ENCODE measurements at regions not wholly inside any gene's neighbourhood (a gene's known extent, or its start where the extent isn't known, plus 50 kb on each side); places are given as distances from the start of the nearest gene placed in this dataset.

DNA sequence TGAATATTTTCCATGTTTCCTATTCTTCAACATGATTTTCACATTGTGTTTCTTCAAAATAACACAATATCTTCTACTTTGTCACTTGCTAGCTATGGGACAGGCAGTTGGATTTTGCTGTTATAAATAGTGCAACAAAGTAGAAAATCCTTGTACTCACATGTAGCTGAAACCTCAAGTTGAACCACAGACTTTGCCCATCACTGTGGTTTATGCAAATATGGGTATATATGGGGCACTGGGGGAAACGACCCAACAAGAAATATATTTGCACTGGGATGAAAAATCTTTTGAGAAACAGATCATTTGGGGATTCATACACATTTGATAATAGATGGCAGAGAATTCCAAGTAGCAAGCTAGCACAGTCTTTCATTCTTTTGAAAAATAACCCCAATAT, 486.3 kb upstream of the MAP2 start:
- H3K27me3 ChIP-seq (ENCODE audit: control insufficient read depth, insufficient read depth, low read length): no peaks in the 10 kb centered on the region
- no peaks in the 10 kb centered on the region for H3K9me3 ChIP-seq (ENCODE audit: control insufficient read depth, insufficient read depth, low read depth, low read length)
- no TSS peak for BruUV-seq (replicated peaks)
- no peak overlapping the region for H3K27ac ChIP-seq (ENCODE audit: low read length)
- DNase-seq (ENCODE audit: low read depth, low spot score) (no peak), ATAC-seq (no peak)
- ChIA-PET CTCF (no interaction called here), POLR2A (no interaction called here)
- no peaks in the 10 kb centered on the region for H3K4me1 ChIP-seq (ENCODE audit: control insufficient read depth, insufficient read depth, low read length)
- H3K36me3 ChIP-seq (ENCODE audit: control insufficient read depth, insufficient read depth, low read length): no peaks in the 10 kb centered on the region
- in situ Hi-C loops (cut with HindIII; ENCODE audit: low pct_unique_long_range_greater_than_20kb, low sequenced_read_pairs) (no loop called here), intact Hi-C loops (cut with micrococcal nuclease; ENCODE audit: unreplicated experiment) (no loop called here)
- TF ChIP-seq POLR2AphosphoS5 (IDR thresholded peaks at IDR 0.05; ENCODE audit: low read depth, low read length): no peak
- TF ChIP-seq, protein P1, sequence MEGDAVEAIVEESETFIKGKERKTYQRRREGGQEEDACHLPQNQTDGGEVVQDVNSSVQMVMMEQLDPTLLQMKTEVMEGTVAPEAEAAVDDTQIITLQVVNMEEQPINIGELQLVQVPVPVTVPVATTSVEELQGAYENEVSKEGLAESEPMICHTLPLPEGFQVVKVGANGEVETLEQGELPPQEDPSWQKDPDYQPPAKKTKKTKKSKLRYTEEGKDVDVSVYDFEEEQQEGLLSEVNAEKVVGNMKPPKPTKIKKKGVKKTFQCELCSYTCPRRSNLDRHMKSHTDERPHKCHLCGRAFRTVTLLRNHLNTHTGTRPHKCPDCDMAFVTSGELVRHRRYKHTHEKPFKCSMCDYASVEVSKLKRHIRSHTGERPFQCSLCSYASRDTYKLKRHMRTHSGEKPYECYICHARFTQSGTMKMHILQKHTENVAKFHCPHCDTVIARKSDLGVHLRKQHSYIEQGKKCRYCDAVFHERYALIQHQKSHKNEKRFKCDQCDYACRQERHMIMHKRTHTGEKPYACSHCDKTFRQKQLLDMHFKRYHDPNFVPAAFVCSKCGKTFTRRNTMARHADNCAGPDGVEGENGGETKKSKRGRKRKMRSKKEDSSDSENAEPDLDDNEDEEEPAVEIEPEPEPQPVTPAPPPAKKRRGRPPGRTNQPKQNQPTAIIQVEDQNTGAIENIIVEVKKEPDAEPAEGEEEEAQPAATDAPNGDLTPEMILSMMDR (IDR thresholded peaks at IDR 0.05): no peak
- H3K4me3 ChIP-seq (ENCODE audit: low read depth in 2 of 2, low read length in 2 of 2): no peak overlapping the region

DNA sequence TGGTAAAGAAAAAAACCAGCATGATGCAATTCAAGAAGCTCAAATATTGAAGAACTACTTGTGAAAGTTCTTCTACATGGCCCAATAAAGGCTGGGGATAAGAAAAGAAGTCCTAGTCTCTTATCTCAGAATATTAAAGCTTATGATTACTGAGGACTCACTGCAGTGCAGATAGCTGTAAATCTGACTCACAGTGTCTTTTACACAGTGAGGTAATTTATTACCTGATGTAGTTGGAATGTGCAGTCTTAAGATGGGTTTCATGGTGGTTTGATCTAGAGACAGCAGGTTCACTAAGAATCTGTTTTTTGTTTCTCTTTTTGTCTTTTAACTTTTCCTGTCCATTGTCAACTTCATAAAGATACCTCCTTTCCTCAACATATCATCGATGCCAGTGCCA, 484.0 kb upstream of the MAP2 start:
- intact Hi-C loops (cut with micrococcal nuclease; ENCODE audit: unreplicated experiment): no loop called here
- CTCF ChIA-PET: no interaction called here

More for the DNA sequence above, 484.0 kb upstream of the MAP2 start:
- DNase-seq (ENCODE audit: low read depth, low spot score): no peak
- no peak overlapping the region for H3K4me3 ChIP-seq (ENCODE audit: low read depth in 2 of 2, low read length in 2 of 2)
- H3K9me3 ChIP-seq (ENCODE audit: control insufficient read depth, insufficient read depth, low read depth, low read length): no peaks in the 10 kb centered on the region
- POLR2A ChIA-PET: no interaction called here
- no peak for ATAC-seq
- no peaks in the 10 kb centered on the region for H3K27me3 ChIP-seq (ENCODE audit: control insufficient read depth, insufficient read depth, low read length)
- no peaks in the 10 kb centered on the region for H3K36me3 ChIP-seq (ENCODE audit: control insufficient read depth, insufficient read depth, low read length)
- H3K4me1 ChIP-seq (ENCODE audit: control insufficient read depth, insufficient read depth, low read length): no peaks in the 10 kb centered on the region
- no peak overlapping the region for H3K27ac ChIP-seq (ENCODE audit: low read length)
- no peak for TF ChIP-seq SIN3A (IDR thresholded peaks at IDR 0.05; ENCODE audit: borderline replicate concordance, insufficient read depth, low read depth, low read length)
- TF ChIP-seq POLR2AphosphoS5 (IDR thresholded peaks at IDR 0.05; ENCODE audit: low read depth, low read length): no peak
- TF ChIP-seq, protein P1 (IDR thresholded peaks at IDR 0.05): no peak
- TF ChIP-seq TCF7L2 (IDR thresholded peaks at IDR 0.05; ENCODE audit: low read depth, low read length): no peak
- TF ChIP-seq, protein P2, sequence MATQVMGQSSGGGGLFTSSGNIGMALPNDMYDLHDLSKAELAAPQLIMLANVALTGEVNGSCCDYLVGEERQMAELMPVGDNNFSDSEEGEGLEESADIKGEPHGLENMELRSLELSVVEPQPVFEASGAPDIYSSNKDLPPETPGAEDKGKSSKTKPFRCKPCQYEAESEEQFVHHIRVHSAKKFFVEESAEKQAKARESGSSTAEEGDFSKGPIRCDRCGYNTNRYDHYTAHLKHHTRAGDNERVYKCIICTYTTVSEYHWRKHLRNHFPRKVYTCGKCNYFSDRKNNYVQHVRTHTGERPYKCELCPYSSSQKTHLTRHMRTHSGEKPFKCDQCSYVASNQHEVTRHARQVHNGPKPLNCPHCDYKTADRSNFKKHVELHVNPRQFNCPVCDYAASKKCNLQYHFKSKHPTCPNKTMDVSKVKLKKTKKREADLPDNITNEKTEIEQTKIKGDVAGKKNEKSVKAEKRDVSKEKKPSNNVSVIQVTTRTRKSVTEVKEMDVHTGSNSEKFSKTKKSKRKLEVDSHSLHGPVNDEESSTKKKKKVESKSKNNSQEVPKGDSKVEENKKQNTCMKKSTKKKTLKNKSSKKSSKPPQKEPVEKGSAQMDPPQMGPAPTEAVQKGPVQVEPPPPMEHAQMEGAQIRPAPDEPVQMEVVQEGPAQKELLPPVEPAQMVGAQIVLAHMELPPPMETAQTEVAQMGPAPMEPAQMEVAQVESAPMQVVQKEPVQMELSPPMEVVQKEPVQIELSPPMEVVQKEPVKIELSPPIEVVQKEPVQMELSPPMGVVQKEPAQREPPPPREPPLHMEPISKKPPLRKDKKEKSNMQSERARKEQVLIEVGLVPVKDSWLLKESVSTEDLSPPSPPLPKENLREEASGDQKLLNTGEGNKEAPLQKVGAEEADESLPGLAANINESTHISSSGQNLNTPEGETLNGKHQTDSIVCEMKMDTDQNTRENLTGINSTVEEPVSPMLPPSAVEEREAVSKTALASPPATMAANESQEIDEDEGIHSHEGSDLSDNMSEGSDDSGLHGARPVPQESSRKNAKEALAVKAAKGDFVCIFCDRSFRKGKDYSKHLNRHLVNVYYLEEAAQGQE (IDR thresholded peaks at IDR 0.05; ENCODE audit: insufficient read depth in 1 of 2, low read depth in 2 of 2, low read length in 1 of 2): no peak
- in situ Hi-C loops (cut with HindIII; ENCODE audit: low pct_unique_long_range_greater_than_20kb, low sequenced_read_pairs): no loop called here
- no TSS peak for BruUV-seq (replicated peaks)
